Coronary artery (tissue), 2 donors: ENCODE measurements at regions not wholly inside any gene's neighbourhood (a gene's known extent, or its start where the extent isn't known, plus 50 kb on each side); places are given as distances from the start of the nearest gene placed in this dataset.

Experiments used
- DNase-seq: peaks from one replicate; pipeline ENCODE4 v3.0.0-alpha.2; 2017; ENCODE audit warnings: low spot score
- H3K27ac ChIP-seq, 2 donors: fragments of 200-600 bp; sonication (generic); one replicate each; pipeline ENCODE4 v1.5.1; 2016 to 2019
- H3K4me3 ChIP-seq: fragments of 200-600 bp; sonication (generic); 2 replicates; pipeline ENCODE4 v1.5.1; 2016; ENCODE audit warnings: mild to moderate bottlenecking, moderate library complexity
- TF ChIP-seq, protein P1 (sequence below): fragments of 200-600 bp; sonication (generic); IDR thresholded peaks from one replicate; pipeline ENCODE4 v1.5.1; 2019; ENCODE audit warnings: antibody characterized with exemption

DNA sequence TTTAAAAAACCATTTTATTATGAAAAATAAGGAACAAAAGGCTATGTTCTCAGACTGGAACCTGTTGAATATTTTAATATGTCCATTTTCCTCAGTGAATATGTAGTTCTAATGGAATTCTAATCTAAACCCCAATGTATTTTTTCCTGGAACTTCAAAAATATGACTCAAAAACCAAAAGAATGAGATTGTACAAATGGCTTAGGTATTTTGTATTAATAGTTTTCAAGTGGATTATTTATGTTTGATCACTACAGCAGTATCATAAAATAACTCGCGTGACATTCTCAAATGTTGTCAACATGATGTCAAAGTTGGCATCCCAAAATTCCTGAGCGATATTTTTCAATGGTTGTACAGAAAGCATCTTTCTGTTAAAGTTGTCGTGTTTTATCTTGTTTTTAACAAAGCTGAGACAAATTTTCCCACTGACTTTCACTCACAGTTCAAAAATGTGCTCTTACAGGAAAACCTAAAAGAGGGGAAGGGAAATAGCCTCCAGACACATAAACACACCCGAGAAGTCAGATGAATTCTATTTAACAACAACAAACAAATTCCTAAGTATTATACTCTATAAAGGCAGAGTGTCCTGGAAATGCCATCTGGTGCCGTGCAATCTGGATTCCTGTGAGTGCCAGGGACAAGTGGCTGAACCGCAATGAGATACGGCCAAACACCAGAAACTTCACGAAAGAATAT is 68.1 kb upstream of the TAS2R1 start:
- TF ChIP-seq, protein P1, sequence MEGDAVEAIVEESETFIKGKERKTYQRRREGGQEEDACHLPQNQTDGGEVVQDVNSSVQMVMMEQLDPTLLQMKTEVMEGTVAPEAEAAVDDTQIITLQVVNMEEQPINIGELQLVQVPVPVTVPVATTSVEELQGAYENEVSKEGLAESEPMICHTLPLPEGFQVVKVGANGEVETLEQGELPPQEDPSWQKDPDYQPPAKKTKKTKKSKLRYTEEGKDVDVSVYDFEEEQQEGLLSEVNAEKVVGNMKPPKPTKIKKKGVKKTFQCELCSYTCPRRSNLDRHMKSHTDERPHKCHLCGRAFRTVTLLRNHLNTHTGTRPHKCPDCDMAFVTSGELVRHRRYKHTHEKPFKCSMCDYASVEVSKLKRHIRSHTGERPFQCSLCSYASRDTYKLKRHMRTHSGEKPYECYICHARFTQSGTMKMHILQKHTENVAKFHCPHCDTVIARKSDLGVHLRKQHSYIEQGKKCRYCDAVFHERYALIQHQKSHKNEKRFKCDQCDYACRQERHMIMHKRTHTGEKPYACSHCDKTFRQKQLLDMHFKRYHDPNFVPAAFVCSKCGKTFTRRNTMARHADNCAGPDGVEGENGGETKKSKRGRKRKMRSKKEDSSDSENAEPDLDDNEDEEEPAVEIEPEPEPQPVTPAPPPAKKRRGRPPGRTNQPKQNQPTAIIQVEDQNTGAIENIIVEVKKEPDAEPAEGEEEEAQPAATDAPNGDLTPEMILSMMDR = no peak
- no peak overlapping the region for H3K4me3 ChIP-seq
- H3K27ac ChIP-seq = no peak overlapping the region
- DNase-seq = no peak

- no peak for DNase-seq
- H3K4me3 ChIP-seq = no peak overlapping the region
- TF ChIP-seq, protein P1 = no peak
- no peak overlapping the region for H3K27ac ChIP-seq
These were observed 62.4 kb upstream of the TAS2R1 start for GRCh38 chr5:9692576-9692975.

DNA sequence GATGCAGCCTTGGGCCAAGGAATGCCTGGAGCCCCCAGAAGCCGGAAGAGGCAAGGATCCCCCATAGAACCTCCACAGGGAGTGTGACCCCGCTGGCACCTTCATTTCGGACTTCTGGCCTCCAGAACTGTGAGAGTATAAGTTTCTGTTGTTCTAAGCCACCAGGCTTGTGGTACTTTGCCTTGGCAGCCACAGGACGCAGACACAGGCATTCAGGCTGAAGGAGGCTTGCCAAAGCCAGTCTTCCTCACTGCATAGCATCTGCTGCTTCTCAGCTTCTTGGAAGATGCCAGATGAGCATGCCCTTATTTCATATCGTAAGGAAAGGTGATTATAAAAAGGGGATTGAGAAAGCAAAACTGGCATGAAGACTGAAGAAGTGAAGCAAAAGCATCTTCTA is 61.1 kb upstream of the TAS2R1 start:
- no peak overlapping the region for H3K4me3 ChIP-seq
- DNase-seq = no peak
- TF ChIP-seq, protein P1 = no peak
- H3K27ac ChIP-seq = no peak overlapping the region

DNA sequence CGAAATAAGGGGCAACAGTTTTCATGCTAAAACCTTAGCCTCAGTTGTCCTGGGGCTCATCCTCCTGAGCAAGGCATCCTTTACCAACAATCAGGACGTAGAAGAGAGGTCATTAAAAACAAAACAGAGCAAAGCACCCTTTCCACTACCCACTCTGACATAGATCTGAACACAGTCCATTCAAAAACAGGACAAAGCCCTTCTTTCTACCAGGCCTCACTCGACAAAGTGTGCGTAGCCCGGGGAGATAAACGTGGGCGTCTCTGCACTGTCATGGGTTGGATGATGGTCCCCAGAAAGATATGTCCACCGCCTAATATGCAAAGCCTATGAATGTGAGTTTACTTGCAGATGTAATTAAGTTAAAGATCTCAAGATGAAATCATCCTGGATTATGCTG is 60.6 kb upstream of the TAS2R1 start:
- H3K27ac ChIP-seq = no peak overlapping the region
- TF ChIP-seq, protein P1 = no peak
- H3K4me3 ChIP-seq = no peak overlapping the region
- no peak for DNase-seq

GRCh38 chr5:9686216-9686615 is 56.1 kb upstream of the TAS2R1 start:
- TF ChIP-seq, protein P1 = no peak
- no peak overlapping the region for H3K4me3 ChIP-seq
- no peak for DNase-seq
- no peak overlapping the region for H3K27ac ChIP-seq

DNA sequence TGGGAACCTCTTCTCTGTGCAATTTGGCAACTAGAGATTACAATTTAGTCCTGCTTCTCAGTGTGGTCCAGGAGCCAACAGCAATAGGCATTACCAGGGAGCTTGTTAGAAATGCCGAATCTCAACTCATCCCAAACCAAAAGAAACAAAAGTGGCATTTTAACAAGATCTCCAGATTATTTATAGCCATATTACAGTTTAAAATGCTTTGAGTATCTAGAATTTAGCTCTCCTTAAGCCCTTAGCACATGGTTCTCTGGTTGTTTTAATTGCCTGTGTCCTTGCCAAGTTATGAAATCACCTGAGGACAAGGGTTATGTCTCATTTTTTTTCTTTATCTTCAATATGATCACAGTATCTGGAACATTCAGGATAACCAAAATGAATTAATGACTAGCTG is 51.6 kb upstream of the TAS2R1 start:
- no peak for DNase-seq
- TF ChIP-seq, protein P1 = no peak
- Histone ChIP-seq H3K4me3 (no peak overlapping the region), H3K27ac (no peak overlapping the region)
